CD4-positive, alpha-beta T cell (primary cell): ENCODE measurements at regions not wholly inside any gene's neighbourhood (a gene's known extent, or its start where the extent isn't known, plus 50 kb on each side); places are given as distances from the start of the nearest gene placed in this dataset.

Source experiments
- ATAC-seq: fragments of 200-7000 bp; cut with Tn5 transposase; one replicate; pipeline ENCODE4 v1.10.0; 2022; ENCODE audit warnings: mild to moderate bottlenecking; ENCODE audit not compliant: poor library complexity
- CTCF ChIA-PET: fragments of 350-600 bp; sonication (Branson Sonifier 250); formaldehyde crosslinking; loops from one replicate; lab custom pipeline; 2021; ENCODE audit warnings: antibody characterized with exemption, inconsistent platforms; lab: Charles Lee
- POLR2A ChIA-PET: fragments of 350-600 bp; sonication (Branson Sonifier 250); formaldehyde crosslinking; loops from one replicate; lab custom pipeline; 2021; ENCODE audit warnings: antibody characterized with exemption, inconsistent platforms; lab: Charles Lee
- DNase-seq, 14 experiments: peaks; one replicate each; pipeline ENCODE4 v3.0.0-alpha.2; 2013 to 2020; ENCODE audit warnings: mixed read lengths in 2 of 14
- H3K27ac ChIP-seq, 2 donors: one replicate each; pipeline versions ENCODE4 v1.5.1 to v1.7.0; 2013; ENCODE audit warnings: low read length in 2 of 2, low read depth in 1 of 2, mild to moderate bottlenecking in 1 of 2
- H3K27me3 ChIP-seq, 2 experiments: 1 replicate in 1 of 2; 2 replicates in 1 of 2; pipeline versions ENCODE4 v1.6.1 to v1.7.0; 2013; ENCODE audit warnings: low read length in 2 of 2, control low read depth in 1 of 2, mild to moderate bottlenecking in 1 of 2, moderate library complexity in 1 of 2; ENCODE audit not compliant: insufficient read depth in 2 of 2, control insufficient read depth in 1 of 2
- H3K36me3 ChIP-seq: one replicate; pipeline ENCODE4 v1.6.1; 2013; ENCODE audit warnings: low read length, control low read depth; ENCODE audit not compliant: insufficient read depth
- H3K4me1 ChIP-seq: one replicate; pipeline ENCODE4 v1.6.1; 2013; ENCODE audit warnings: low read length, control low read depth; ENCODE audit not compliant: insufficient read depth
- H3K4me3 ChIP-seq: one replicate; pipeline ENCODE4 v1.5.1; 2013; ENCODE audit warnings: mild to moderate bottlenecking, low read length, moderate library complexity
- H3K9me3 ChIP-seq, 2 experiments: 1 replicate in 1 of 2; 2 replicates in 1 of 2; pipeline versions ENCODE4 v1.6.1 to v1.7.0; 2013; ENCODE audit warnings: low read length in 2 of 2, mild to moderate bottlenecking in 2 of 2, control low read depth in 1 of 2, moderate library complexity in 1 of 2; ENCODE audit not compliant: control insufficient read depth in 1 of 2, insufficient read depth in 1 of 2
- H3K27ac Mint-ChIP-seq: one replicate; pipeline ENCODE4 v1.8.0; 2020; ENCODE audit warnings: mixed read lengths
- H3K27me3 Mint-ChIP-seq: one replicate; pipeline ENCODE4 v1.8.0; 2021; ENCODE audit warnings: mixed read lengths
- H3K36me3 Mint-ChIP-seq: one replicate; pipeline ENCODE4 v1.8.0; 2021; ENCODE audit warnings: low read depth, mixed read lengths
- H3K4me1 Mint-ChIP-seq: one replicate; pipeline ENCODE4 v1.8.0; 2021; ENCODE audit warnings: low read depth, mixed read lengths
- H3K4me3 Mint-ChIP-seq: one replicate; pipeline ENCODE4 v1.8.0; 2020; ENCODE audit warnings: mild to moderate bottlenecking, mixed read lengths
- H3K9me3 Mint-ChIP-seq: one replicate; pipeline ENCODE4 v1.8.0; 2020; ENCODE audit warnings: mixed read lengths
- CTCF ChIP-seq: fragments of 200-600 bp; IDR thresholded peaks from one replicate; pipeline ENCODE4 v1.8.0; 2022; ENCODE audit warnings: antibody characterized with exemption, mild to moderate bottlenecking
- intact Hi-C, 2 experiments: fragments of 100-400 bp; cut with DNase I in 1 of 2; cut with micrococcal nuclease in 1 of 2; formaldehyde crosslinking; loops; one replicate each; pipeline versions ENCODE4 v1.15.1 to v1.9.0; 2023 to 2025; cut with DNase I, micrococcal nuclease

DNA sequence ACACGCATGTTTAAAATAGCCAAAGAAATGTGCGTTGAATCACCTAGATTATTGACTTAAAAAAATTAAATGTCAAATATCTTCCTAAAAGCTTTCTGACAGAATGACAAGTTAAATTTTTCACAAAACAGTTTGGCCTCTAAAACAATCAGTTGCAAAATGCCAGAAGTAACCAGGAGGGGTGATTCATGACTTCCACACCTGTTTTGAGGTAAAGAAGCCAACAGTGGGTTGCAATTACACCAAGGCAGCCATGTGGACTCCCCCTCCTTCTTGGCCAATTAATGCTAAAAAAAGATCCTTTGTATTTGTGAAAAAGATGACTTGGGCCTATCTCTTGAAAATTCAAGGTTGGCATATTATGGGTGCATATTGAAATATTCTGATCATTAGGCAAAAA is 424.8 kb downstream of the CBLN4 start:
- no peaks in the 10 kb centered on the region for H3K27me3 ChIP-seq
- H3K27ac ChIP-seq: no peak overlapping the region
- no peak for TF ChIP-seq CTCF
- H3K4me1 Mint-ChIP-seq: no peaks in the 10 kb centered on the region
- no peaks in the 10 kb centered on the region for H3K36me3 ChIP-seq
- DNase-seq: no peak
- no peaks in the 10 kb centered on the region for H3K4me1 ChIP-seq
- CTCF ChIA-PET: no interaction called here
- H3K9me3 Mint-ChIP-seq: no peaks in the 10 kb centered on the region
- H3K27me3 Mint-ChIP-seq: no peaks in the 10 kb centered on the region
- ATAC-seq: no peak
- H3K4me3 Mint-ChIP-seq: no peak overlapping the region
- no peak overlapping the region for H3K4me3 ChIP-seq
- intact Hi-C loops: no loop called here
- POLR2A ChIA-PET: no interaction called here
- no peak overlapping the region for H3K27ac Mint-ChIP-seq
- no peaks in the 10 kb centered on the region for H3K9me3 ChIP-seq
- H3K36me3 Mint-ChIP-seq: no peaks in the 10 kb centered on the region

DNA sequence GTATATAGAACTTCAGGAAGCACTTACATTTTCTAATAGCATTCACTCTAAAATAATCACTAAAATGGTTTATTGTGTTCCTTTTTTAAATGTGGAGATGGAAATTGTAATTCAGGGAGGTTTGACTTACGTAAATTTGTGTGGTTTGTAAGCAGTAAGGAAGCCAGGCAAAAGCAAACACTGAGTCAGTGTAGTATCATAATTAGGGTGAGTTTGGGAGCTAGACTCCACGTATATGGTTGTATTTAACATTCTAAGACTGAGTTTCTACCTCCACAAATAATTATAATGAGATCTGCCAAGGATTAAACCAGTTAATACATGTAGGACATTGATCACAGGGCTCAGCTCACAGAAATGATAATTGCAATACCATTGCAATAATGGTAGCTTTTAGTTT is 425.5 kb downstream of the CBLN4 start:
- CTCF ChIA-PET: no interaction called here
- H3K4me3 ChIP-seq: no peak overlapping the region
- no peaks in the 10 kb centered on the region for H3K4me1 ChIP-seq
- Mint-ChIP-seq H3K27ac (no peak overlapping the region), H3K9me3 (no peaks in the 10 kb centered on the region), H3K4me1 (no peaks in the 10 kb centered on the region), H3K36me3 (no peaks in the 10 kb centered on the region), H3K27me3 (no peaks in the 10 kb centered on the region), H3K4me3 (no peak overlapping the region)
- TF ChIP-seq CTCF: no peak
- no peak overlapping the region for H3K27ac ChIP-seq
- no peak for ATAC-seq
- POLR2A ChIA-PET: no interaction called here
- no peaks in the 10 kb centered on the region for H3K36me3 ChIP-seq
- no peak for DNase-seq
- no peaks in the 10 kb centered on the region for H3K9me3 ChIP-seq
- intact Hi-C loops: no loop called here
- no peaks in the 10 kb centered on the region for H3K27me3 ChIP-seq

DNA sequence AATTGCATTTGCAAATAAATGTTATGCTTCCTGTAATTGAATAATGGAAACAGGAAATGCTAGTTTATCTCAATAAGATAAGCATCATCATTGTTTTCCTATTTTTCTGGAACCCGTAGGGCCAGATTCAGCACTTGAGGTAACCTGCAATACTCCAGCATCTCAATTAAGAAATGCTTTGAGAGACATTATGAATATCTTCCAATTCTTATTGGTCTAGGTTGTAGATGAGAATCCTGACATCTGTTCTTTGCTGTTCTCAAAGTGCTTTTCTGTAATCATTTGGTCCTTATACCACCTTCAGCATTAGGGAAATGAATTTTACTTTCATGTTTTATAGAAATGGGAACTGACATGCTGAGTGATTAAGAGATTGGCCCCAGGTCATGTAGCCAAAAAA is 428.3 kb downstream of the CBLN4 start:
- POLR2A ChIA-PET: no interaction called here
- H3K4me1 ChIP-seq: no peaks in the 10 kb centered on the region
- H3K36me3 ChIP-seq: no peaks in the 10 kb centered on the region
- intact Hi-C loops: no loop called here
- Mint-ChIP-seq H3K4me1 (no peaks in the 10 kb centered on the region), H3K36me3 (no peaks in the 10 kb centered on the region), H3K4me3 (no peak overlapping the region), H3K9me3 (no peaks in the 10 kb centered on the region), H3K27me3 (no peaks in the 10 kb centered on the region), H3K27ac (no peak overlapping the region)
- no peak overlapping the region for H3K27ac ChIP-seq
- H3K9me3 ChIP-seq: peaks cover 0 to 3% of the 10 kb centered on the region in 2 experiments
- TF ChIP-seq CTCF: no peak
- H3K27me3 ChIP-seq: no peaks in the 10 kb centered on the region
- no peak overlapping the region for H3K4me3 ChIP-seq
- CTCF ChIA-PET: no interaction called here
- ATAC-seq (no peak), DNase-seq (no peak)
